Smooth muscle cell (in vitro differentiated cells): ENCODE measurements at regions not wholly inside any gene's neighbourhood (a gene's known extent, or its start where the extent isn't known, plus 50 kb on each side); places are given as distances from the start of the nearest gene placed in this dataset.

Source experiments
- DNase-seq: peaks from one replicate; lab custom pipeline; 2025; ENCODE audit not compliant: unreplicated experiment; lab: John Stamatoyannopoulos, UW
- H2AFZ ChIP-seq: fragments of 200-600 bp; sonication (generic); 2 replicates; pipeline ENCODE4 v1.6.0; 2016; ENCODE audit warnings: antibody characterized with exemption, low read depth, mild to moderate bottlenecking
- H3F3A ChIP-seq: fragments of 200-600 bp; sonication (generic); 2 replicates; pipeline ENCODE4 v1.6.0; 2017; ENCODE audit warnings: antibody characterized with exemption, low read depth
- H3K27ac ChIP-seq: fragments of 200-600 bp; sonication (generic); 2 replicates; pipeline ENCODE4 v1.5.1; 2016; ENCODE audit warnings: low read depth, mild to moderate bottlenecking
- H3K27me3 ChIP-seq: fragments of 200-600 bp; sonication (generic); 2 replicates; pipeline ENCODE4 v1.6.1; 2016; ENCODE audit warnings: low read depth, mild to moderate bottlenecking
- H3K36me3 ChIP-seq: fragments of 200-600 bp; sonication (generic); 2 replicates; pipeline ENCODE4 v1.5.1; 2016; ENCODE audit warnings: low read depth
- H3K4me1 ChIP-seq: fragments of 200-600 bp; sonication (generic); 2 replicates; pipeline ENCODE4 v1.5.1; 2016; ENCODE audit warnings: low read depth
- H3K4me2 ChIP-seq: fragments of 200-600 bp; sonication (generic); 2 replicates; pipeline ENCODE4 v1.6.0; 2016; ENCODE audit warnings: mild to moderate bottlenecking
- H3K4me3 ChIP-seq: fragments of 200-600 bp; sonication (generic); 2 replicates; pipeline ENCODE4 v1.5.1; 2016; ENCODE audit warnings: mild to moderate bottlenecking
- H3K79me2 ChIP-seq: fragments of 200-600 bp; sonication (generic); 2 replicates; pipeline ENCODE4 v1.6.0; 2016; ENCODE audit warnings: low read depth, mild to moderate bottlenecking
- H3K9ac ChIP-seq: fragments of 200-600 bp; sonication (generic); 2 replicates; pipeline ENCODE4 v1.6.0; 2016; ENCODE audit warnings: low read depth
- H3K9me3 ChIP-seq: fragments of 200-600 bp; sonication (generic); replicated peaks from 2 replicates; pipeline ENCODE4 v1.5.1; 2016; ENCODE audit warnings: low read depth
- H4K20me1 ChIP-seq: fragments of 200-600 bp; sonication (generic); 2 replicates; pipeline ENCODE4 v1.6.0; 2016; ENCODE audit warnings: low read depth
- CTCF ChIP-seq: fragments of 200-600 bp; sonication (generic); IDR thresholded peaks from 2 replicates; pipeline ENCODE4 v1.5.1; 2017; ENCODE audit warnings: borderline replicate concordance, mild to moderate bottlenecking, antibody characterized with exemption; ENCODE audit not compliant: insufficient read depth, poor library complexity, severe bottlenecking
- WGBS: methylation state at CpG from one replicate; pipeline ENCODE4 v1.1.7; 2016; ENCODE audit warnings: low lambda C conversion rate; 5-methylcytosine and 5-hydroxymethylcytosine counted together

GRCh38 chr21:34018185-34018584, 55.2 kb upstream of the MRPS6 start:
- H3K4me3 ChIP-seq: no peak overlapping the region
- no peak overlapping the region for H2AFZ ChIP-seq
- no peaks in the 10 kb centered on the region for H4K20me1 ChIP-seq
- TF ChIP-seq CTCF: no peak
- no peak overlapping the region for H3K9ac ChIP-seq
- H3K4me2 ChIP-seq: no peak overlapping the region
- WGBS: 100% methylated on average over 1 of the region's 1 CpG
- H3K27ac ChIP-seq: no peak overlapping the region
- H3K36me3 ChIP-seq: no peaks in the 10 kb centered on the region
- DNase-seq: no peak
- no peaks in the 10 kb centered on the region for H3K9me3 ChIP-seq
- H3K79me2 ChIP-seq: no peaks in the 10 kb centered on the region
- H3K27me3 ChIP-seq: no peaks in the 10 kb centered on the region
- no peaks in the 10 kb centered on the region for H3F3A ChIP-seq
- peaks cover 13% of the 10 kb centered on the region for H3K4me1 ChIP-seq

DNA sequence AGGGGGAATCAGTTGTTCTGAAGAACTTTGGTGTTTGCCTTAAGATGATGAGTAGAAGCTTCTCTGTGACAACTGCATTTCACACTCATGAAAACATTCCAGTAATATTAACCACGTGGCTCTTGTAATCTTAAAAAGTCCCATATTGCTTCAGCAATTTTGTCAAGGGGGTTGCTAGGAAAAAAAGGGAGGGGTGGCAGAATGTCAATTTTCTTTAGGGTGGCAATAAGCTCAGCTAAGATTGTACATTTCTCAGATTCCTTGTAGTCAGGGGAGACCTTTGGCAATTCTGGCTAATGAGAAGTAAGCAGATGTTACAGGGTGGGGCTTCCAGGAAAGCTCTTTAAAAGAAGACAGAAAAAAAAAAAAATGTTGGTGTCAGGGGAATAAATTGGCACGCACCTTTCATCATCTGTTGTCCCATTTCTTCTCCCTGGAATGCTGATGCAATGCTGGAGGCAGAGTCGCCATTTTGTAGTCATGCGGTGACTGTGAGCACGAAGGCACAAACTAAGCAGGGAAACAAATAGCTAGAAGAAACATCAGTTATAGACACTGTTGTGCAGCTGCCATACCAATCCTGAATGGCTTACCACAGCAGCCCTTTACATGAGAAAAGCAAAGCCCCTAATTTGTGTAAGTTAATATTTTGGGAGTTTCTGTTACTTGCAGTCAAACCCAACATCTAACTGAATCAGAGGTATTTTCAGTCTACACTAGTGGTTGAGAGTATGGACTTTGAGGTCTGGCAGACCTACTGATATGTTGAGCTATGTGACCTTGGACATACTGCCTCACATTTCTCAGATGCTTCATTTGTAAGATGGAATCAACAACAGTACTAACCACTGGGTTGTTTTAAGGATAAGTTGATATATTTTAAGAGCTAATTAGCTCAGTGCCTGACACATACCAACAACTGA, 56.1 kb upstream of the MRPS6 start:
- Histone ChIP-seq H3K9me3 (no peaks in the 10 kb centered on the region), H3K27ac (no peak overlapping the region), H4K20me1 (no peaks in the 10 kb centered on the region), H3K4me3 (no peak overlapping the region), H2AFZ (no peak overlapping the region), H3K9ac (no peak overlapping the region), H3K4me2 (no peak overlapping the region), H3K4me1 (peaks cover 4% of the 10 kb centered on the region), H3K36me3 (no peaks in the 10 kb centered on the region), H3K27me3 (no peaks in the 10 kb centered on the region), H3K79me2 (no peaks in the 10 kb centered on the region), H3F3A (no peaks in the 10 kb centered on the region)
- no peak for DNase-seq
- 91% methylated on average over 5 of the region's 5 CpGs for WGBS
- no peak for TF ChIP-seq CTCF

- DNase-seq: no peak
- Histone ChIP-seq H3K9ac (no peak overlapping the region), H3K4me2 (no peak overlapping the region), H3K9me3 (peaks cover 4% of the 10 kb centered on the region), H3K36me3 (no peaks in the 10 kb centered on the region), H3K4me1 (no peaks in the 10 kb centered on the region), H3K27me3 (no peaks in the 10 kb centered on the region), H3F3A (no peaks in the 10 kb centered on the region), H3K4me3 (no peak overlapping the region), H2AFZ (no peak overlapping the region), H4K20me1 (no peaks in the 10 kb centered on the region), H3K27ac (no peak overlapping the region), H3K79me2 (no peaks in the 10 kb centered on the region)
- TF ChIP-seq CTCF: no peak
- WGBS: 95% methylated on average over 3 of the region's 3 CpGs
These were observed 60.7 kb upstream of the MRPS6 start for GRCh38 chr21:34012640-34013039.

GRCh38 chr21:34011660-34012059, 61.7 kb upstream of the MRPS6 start:
- H3K9ac ChIP-seq: no peak overlapping the region
- H2AFZ ChIP-seq: no peak overlapping the region
- no peaks in the 10 kb centered on the region for H4K20me1 ChIP-seq
- H3K36me3 ChIP-seq: no peaks in the 10 kb centered on the region
- H3K79me2 ChIP-seq: no peaks in the 10 kb centered on the region
- no peak overlapping the region for H3K4me3 ChIP-seq
- no peaks in the 10 kb centered on the region for H3K4me1 ChIP-seq
- H3K9me3 ChIP-seq: peaks cover 4% of the 10 kb centered on the region
- no peak for TF ChIP-seq CTCF
- H3F3A ChIP-seq: no peaks in the 10 kb centered on the region
- no peak overlapping the region for H3K4me2 ChIP-seq
- 100% methylated on average over 1 of the region's 1 CpG for WGBS
- no peak for DNase-seq
- no peaks in the 10 kb centered on the region for H3K27me3 ChIP-seq
- H3K27ac ChIP-seq: no peak overlapping the region
